Stimulated activated naive CD8-positive, alpha-beta T cell treated with anti-CD3 and anti-CD28 coated beads, Interleukin-15, Interleukin-2, amounts not matched to agents 100 U/mL and 50 U/mL, for 24 hours (primary cell): ENCODE measurements at regions not wholly inside any gene's neighbourhood (a gene's known extent, or its start where the extent isn't known, plus 50 kb on each side); places are given as distances from the start of the nearest gene placed in this dataset.
"Not testable (repeated sequence)": the region's sequence is repeated elsewhere in the genome, so short reads cannot be mapped to it uniquely, and the experiment has no call there.

ENCODE experiments used
- ATAC-seq: fragments of 150-1000 bp; cut with Tn5 transposase; one replicate; pipeline ENCODE4 v1.10.0; 2021
- DNase-seq: peaks from one replicate; pipeline ENCODE4 v3.0.0; 2021

DNA sequence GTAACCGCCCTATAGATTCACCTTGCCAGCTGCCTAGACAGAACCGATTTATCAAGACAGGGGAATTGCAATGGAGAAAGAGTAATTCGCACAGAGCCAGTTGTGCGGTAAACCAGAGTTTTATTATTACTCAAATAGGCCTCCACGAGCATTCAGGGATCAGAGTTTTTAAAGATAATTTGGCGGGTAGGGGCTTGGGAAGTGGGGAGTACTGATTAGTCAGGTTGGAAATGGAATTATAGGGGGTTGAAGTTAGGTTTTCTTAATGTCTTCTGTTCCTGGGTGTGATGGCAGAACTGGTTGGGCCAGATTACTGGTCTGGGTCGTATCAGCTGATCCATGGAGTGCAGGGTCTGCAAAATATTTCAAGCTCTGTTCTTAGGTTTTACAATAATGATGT, 756.9 kb upstream of the ADGRB3 start:
- ATAC-seq, DNase-seq: not testable (repeated sequence)

GRCh38 chr6:67877288-67877687, 757.8 kb upstream of the ADGRB3 start:
- ATAC-seq (no peak), DNase-seq (no peak)

DNA sequence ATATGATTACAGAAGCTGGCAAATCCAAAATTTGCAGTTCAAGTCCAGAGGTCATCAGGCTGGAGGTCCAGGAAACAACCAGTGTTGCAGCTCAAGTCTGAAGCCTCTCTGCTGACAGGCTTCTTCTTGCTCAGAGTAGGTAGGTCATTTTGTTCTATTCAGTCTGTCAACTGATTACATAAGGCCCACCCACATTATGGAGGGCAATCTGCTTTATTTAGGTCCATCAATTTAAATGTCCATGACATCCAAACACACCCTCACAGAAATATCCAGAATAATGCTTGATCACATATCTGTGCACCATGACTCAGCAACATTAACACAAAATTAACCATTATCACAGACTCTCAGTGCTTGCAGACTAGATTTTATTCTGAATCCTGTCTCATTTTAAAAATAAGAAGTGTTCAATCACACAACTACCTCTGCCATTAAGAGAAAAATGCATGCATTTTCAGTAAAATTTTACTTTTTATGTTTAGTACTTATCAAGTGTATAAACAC, 759.2 kb upstream of the ADGRB3 start:
- no peak for ATAC-seq
- no peak for DNase-seq

DNA sequence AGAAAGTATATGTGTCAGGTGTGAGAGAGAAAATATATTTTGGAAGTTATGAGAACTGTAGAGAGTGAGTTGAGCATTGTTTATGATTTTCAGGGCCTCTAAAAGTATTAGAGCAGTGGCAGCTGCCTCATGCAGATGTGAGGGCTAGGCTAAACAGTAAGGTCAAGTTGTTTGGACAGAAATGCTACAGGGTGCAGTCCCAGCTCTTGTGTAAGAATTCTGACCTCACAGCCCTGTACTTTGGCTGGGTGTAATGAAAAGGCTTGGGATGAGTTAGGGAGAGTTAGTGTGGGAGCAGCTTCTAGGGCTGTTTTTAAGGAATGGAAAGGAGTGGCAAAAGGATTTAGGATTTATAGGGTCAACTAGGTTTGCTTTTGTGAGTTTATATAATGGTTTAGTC, 764.8 kb upstream of the ADGRB3 start:
- DNase-seq, result no peak
- no peak for ATAC-seq

DNA sequence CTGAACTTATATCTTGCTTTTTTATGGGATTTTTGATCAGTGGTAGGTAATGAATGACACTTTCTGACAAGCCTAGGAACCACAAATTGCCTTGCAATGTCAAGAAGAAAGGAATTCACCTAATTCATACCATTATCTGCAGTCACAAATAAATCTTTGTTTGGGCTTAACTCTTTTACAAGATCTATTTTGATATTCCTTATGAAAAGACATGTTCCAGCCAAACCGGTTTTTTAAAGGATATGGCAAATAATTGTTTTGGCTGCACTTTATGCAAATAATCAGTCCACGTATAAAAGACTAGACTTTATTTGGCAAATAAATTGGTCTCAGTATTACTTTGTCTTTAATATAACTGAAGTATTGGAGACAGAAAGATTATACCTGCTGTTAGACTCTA, 771.7 kb upstream of the ADGRB3 start:
- ATAC-seq, result no peak
- no peak for DNase-seq

GRCh38 chr6:67854098-67854497, 781.0 kb upstream of the ADGRB3 start:
- DNase-seq (no peak), ATAC-seq (no peak)

DNA sequence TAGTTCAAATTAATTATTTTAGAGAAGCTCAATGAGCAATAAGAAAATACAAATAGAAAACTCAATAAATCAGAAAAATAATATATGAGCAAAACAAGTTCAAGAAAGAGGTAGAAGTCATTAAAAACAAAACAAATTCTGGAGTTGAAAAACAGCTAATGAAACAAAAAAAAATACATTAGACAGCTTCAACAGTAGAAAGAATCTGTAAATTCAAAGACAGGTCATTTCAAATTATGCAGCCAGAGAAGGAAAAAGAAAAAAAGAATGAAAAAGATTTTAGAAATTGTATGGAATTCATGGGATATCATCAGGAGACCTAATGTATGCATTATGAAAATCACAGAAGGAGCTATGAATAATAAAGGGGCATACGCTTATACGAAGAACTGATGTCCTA, 795.3 kb upstream of the ADGRB3 start:
- ATAC-seq (no peak), DNase-seq (no peak)

DNA sequence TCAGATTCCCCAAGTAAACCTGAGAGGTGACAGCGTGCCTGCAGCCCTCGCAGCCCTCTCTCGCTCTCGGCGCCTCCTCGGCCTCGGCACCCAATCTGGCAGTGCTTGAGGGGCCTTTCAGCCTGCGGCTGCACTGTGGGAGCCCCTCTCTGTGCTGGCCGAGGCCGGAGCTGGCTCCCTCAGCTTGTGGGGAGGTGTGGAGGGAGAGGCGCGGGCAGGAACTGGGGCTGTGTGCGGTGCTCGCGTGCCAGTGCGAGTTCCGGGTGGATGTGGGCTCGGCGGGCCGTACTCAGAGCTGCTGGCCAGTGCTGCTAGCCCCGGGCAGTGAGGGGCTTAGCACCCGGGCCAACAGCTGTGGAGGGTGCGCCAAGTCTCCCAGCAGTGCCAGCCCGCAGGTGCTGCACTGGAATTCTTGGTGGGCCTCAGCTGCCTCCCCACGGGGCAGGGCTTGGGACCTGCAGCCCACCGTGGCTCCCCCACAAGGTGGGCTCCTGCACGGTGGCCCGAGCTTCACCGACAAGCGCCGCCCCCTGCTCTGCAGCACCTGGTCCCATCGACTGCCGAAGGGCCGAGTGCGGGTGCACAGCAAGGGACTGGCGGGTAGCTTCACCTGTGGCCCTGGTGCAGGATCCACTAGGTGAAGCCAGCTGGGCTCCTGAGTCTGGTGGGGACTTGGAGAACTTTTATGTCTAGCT, 809.7 kb upstream of the ADGRB3 start:
- DNase-seq (no peak), ATAC-seq (no peak)

DNA sequence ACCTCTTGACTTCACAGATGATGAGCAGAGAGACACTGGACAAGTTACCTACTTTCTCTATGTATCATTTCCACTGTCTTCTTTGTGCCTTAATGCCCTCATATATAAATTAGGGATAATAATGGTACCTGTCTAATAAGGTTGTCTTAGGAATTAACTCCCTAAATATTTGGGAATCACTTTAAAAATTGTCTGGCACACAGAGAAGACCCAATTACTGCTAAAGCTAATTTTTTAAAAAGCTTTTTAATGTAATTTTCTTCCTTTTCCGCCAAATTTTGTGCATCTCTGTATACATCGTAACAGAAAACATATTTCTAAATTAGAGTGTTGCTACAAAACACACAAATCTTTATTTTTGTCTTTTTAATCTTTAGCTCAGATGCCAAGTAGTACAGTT, 816.8 kb upstream of the ADGRB3 start:
- ATAC-seq (no peak), DNase-seq (no peak)

GRCh38 chr6:67815623-67816022, 819.5 kb upstream of the ADGRB3 start:
- ATAC-seq, result no peak
- DNase-seq, result no peak

DNA sequence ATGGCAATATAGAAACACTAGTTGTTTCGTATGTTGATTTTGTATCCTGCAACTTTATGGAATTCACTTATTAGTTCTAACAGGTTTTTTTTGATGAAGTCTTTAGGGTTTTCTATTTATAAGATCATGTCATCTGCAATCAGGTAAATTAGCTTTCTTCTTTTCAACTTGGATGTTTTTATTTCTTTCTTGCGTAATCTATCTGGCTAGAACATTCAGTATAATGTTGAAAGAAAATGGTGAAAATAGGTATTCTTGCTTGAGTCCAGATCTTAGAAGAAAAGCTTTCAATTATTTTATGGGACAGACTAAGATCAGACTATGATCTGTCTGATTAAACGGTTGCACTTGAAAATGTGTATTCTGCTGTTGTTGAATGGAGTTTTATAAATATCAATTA, 820.8 kb upstream of the ADGRB3 start:
- DNase-seq (no peak), ATAC-seq (no peak)

- DNase-seq (no peak), ATAC-seq (no peak)
These were observed 822.4 kb upstream of the ADGRB3 start for GRCh38 chr6:67812693-67813092.

GRCh38 chr6:67812125-67812524, 823.0 kb upstream of the ADGRB3 start:
- no peak for DNase-seq
- ATAC-seq, result no peak

DNA sequence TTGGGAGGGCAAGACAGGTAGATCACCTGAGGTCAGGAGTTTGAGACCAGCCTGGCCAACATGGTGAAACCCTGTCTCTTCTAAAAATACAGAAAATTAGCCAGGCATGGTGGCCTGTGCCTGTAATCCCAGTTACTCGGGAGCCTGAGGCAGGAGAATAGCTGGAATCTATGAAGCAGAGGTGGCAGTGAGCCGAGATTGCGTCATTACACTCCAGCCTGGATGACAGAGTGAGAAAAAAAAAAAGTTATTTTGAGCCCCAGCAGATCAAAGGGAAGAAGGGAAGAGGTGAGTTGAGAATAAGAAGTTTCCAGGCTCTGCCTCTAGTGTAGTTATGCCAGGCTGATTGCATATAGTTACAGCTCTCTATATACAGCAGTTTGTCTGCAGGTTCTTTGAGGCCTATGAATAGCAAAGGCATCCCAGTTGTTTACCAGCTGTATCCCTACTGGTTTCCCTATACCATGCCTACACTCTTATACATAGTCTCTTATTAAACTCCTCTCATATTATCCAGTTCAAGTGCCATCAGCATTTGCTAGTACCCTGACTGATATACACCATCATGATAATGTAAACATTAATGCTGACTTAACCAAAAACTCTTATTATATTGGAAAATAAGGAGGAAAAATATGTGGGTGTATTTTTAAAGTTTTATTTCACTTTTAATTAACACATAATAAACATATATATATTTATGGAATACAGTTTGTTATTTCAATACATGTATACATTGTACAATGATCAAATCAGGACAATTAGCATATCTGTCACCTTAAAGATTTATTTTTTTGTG, 823.6 kb upstream of the ADGRB3 start:
- DNase-seq, result no peak
- no peak for ATAC-seq

GRCh38 chr6:67804808-67805207, 830.3 kb upstream of the ADGRB3 start:
- not testable (repeated sequence) for DNase-seq, ATAC-seq

- ATAC-seq, result no peak
- no peak for DNase-seq
These were observed 832.3 kb upstream of the ADGRB3 start for GRCh38 chr6:67802771-67803170.

- ATAC-seq (no peak), DNase-seq (no peak)
These were observed 842.1 kb upstream of the ADGRB3 start for GRCh38 chr6:67792996-67793395.

DNA sequence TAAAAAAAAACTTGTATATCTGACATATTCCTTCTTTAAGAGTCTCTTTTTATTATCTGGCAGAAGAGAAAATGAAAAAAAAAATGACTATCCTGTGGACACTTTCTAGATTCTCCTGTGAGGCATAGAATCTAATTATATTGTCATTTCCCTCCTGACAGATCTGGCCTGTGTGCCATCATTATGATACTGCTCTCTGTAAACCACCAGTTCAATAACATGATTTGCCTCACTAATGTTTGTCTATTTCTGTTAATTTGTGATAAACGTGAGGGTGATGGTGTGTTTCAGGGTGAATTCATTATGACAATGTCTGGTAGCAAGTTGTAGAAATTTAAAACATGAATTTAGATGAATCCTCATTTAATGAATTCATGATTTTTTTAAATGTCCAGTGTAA, 844.5 kb upstream of the ADGRB3 start:
- DNase-seq, result no peak
- ATAC-seq, result no peak

- not testable (repeated sequence) for ATAC-seq, DNase-seq
These were observed 848.0 kb upstream of the ADGRB3 start for GRCh38 chr6:67787119-67787518.

DNA sequence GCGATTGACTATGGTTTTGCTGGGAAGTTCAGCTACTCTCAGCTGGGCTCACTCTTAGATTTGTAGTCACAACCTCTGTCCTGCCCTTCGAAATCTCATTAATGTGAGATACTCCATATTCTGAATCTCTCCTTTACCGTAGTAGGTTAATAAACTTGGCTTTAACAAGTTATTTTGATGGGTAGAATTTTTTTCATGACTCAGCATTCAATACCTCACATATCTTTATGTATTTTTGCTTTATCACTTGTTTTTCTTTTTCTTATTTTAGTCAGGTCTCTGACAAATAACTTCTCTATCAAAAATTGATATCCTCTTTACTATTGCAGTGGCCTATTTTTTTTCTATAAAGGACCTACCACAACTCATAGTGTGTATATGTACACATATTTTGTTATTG, 855.2 kb upstream of the ADGRB3 start:
- DNase-seq (no peak), ATAC-seq (no peak)

DNA sequence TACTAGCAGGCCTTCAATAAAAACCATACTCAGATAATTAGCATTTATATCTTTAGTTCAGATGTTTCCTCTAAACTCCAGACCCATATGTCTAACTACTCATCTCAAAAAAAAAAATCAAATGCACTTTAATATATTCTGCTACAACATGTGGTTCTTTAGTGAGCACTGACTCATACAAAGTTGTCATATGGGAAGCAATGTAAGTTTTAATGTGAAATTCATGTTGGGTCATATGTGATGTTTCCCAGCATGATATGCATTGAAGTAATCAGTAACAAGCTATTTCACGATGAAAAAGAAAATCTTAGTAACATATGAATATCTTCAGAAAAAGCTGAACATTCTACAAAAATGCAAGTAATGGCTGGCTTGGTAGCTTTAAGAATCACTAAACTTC, 859.7 kb upstream of the ADGRB3 start:
- ATAC-seq (no peak), DNase-seq (no peak)

DNA sequence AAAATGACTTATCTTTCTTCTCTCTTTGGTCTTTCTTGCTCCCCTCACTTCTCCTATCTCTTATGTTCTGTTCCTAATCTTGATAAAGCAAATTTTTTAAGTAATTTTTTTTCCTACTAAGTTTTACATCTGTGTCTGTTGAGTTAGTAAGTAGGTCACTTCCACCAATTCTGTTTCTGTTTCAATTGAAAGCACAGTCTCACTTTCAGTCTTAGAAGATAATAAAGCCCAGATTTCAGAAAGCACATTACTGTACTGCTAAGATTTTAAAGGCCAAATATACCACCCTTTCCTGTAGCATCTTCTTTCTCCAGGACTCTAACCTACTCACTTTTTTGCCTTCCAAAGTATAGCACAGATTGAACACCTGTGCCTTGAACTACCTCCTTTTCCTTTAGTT, 866.1 kb upstream of the ADGRB3 start:
- DNase-seq, result no peak
- no peak for ATAC-seq

- ATAC-seq, DNase-seq: not testable (repeated sequence)
These were observed 867.8 kb upstream of the ADGRB3 start for GRCh38 chr6:67767046-67767822.
